ENCODE measurements at regions not wholly inside any gene's neighbourhood (a gene's known extent, or its start where the extent isn't known, plus 50 kb on each side); places are given as distances from the start of the nearest gene placed in this dataset.
A peak's percentile ranks its signal among the peaks of the same experiment; 100 is the strongest.

- Mint-ChIP-seq H3K4me1 (ENCODE audit: low read depth) (no peaks in the 10 kb centered on the region), H3K27ac (no peak overlapping the region), H3K4me3 (no peak overlapping the region), H3K36me3 (ENCODE audit: insufficient read depth in 2 of 2) (no peaks in the 10 kb centered on the region), H3K9me3 (peaks cover 2 to 3% of the 10 kb centered on the region in 2 donors), H3K27me3 (ENCODE audit: low read depth) (no peaks in the 10 kb centered on the region)
- no peak for DNase-seq
- no peak for ATAC-seq (replicated peaks in 1 of 2)
Measured at GRCh38 chr6:19668710-19669109, 168.5 kb upstream of the ID4 start.

- H3K27ac Mint-ChIP-seq = no peak overlapping the region
- no peak overlapping the region for H3K4me3 Mint-ChIP-seq
- H3K9me3 Mint-ChIP-seq = peaks cover 2% of the 10 kb centered on the region in 2 donors
- no peaks in the 10 kb centered on the region for H3K27me3 Mint-ChIP-seq (ENCODE audit: low read depth)
- H3K4me1 Mint-ChIP-seq (ENCODE audit: low read depth) = no peaks in the 10 kb centered on the region
- ATAC-seq (replicated peaks in 1 of 2) = no peak
- no peaks in the 10 kb centered on the region for H3K36me3 Mint-ChIP-seq (ENCODE audit: insufficient read depth in 2 of 2)
- no peak for DNase-seq
Measured at GRCh38 chr6:19669206-19669605, 168.0 kb upstream of the ID4 start.

- H3K4me3 Mint-ChIP-seq = no peak overlapping the region
- no peaks in the 10 kb centered on the region for H3K27me3 Mint-ChIP-seq (ENCODE audit: low read depth)
- ATAC-seq (replicated peaks in 1 of 2) (no peak), DNase-seq (no peak)
- H3K9me3 Mint-ChIP-seq = peaks cover 1 to 3% of the 10 kb centered on the region in 2 donors
- H3K27ac Mint-ChIP-seq = no peak overlapping the region
- H3K4me1 Mint-ChIP-seq (ENCODE audit: low read depth) = no peaks in the 10 kb centered on the region
- H3K36me3 Mint-ChIP-seq (ENCODE audit: insufficient read depth in 2 of 2) = no peaks in the 10 kb centered on the region
Measured at GRCh38 chr6:19682859-19683258, 154.3 kb upstream of the ID4 start.

- Mint-ChIP-seq H3K27me3 (ENCODE audit: low read depth) (peaks cover 9% of the 10 kb centered on the region), H3K4me3 (no peak overlapping the region), H3K36me3 (ENCODE audit: insufficient read depth in 2 of 2) (peaks cover 0 to 2% of the 10 kb centered on the region in 2 donors), H3K4me1 (ENCODE audit: low read depth) (no peaks in the 10 kb centered on the region), H3K9me3 (peaks cover 1 to 3% of the 10 kb centered on the region in 2 donors), H3K27ac (no peak overlapping the region)
- ATAC-seq (replicated peaks in 1 of 2) (no peak), DNase-seq (no peak)
Measured at GRCh38 chr6:19690325-19691075, 146.7 kb upstream of the ID4 start.

- Mint-ChIP-seq H3K9me3 (peaks cover 1 to 3% of the 10 kb centered on the region in 2 donors), H3K36me3 (ENCODE audit: insufficient read depth in 2 of 2) (peaks cover 0 to 2% of the 10 kb centered on the region in 2 donors), H3K4me3 (no peak overlapping the region), H3K4me1 (ENCODE audit: low read depth) (no peaks in the 10 kb centered on the region), H3K27me3 (ENCODE audit: low read depth) (peaks cover 9% of the 10 kb centered on the region), H3K27ac (no peak overlapping the region)
- no peak for ATAC-seq (replicated peaks in 1 of 2)
- DNase-seq = no peak
Measured at GRCh38 chr6:19691465-19692167, 145.6 kb upstream of the ID4 start.

- Mint-ChIP-seq H3K9me3 (no peaks in the 10 kb centered on the region), H3K27me3 (ENCODE audit: low read depth) (peaks cover 9% of the 10 kb centered on the region), H3K4me1 (ENCODE audit: low read depth) (no peaks in the 10 kb centered on the region), H3K4me3 (no peak overlapping the region), H3K27ac (no peak overlapping the region), H3K36me3 (ENCODE audit: insufficient read depth in 2 of 2) (peaks cover 0 to 2% of the 10 kb centered on the region in 2 donors)
- no peak for DNase-seq
- ATAC-seq (replicated peaks in 1 of 2) = no peak
Measured at GRCh38 chr6:19692506-19693298, 144.5 kb upstream of the ID4 start.

- no peak for ATAC-seq (replicated peaks in 1 of 2)
- H3K36me3 Mint-ChIP-seq (ENCODE audit: insufficient read depth in 2 of 2) = no peaks in the 10 kb centered on the region
Measured at GRCh38 chr6:19694697-19695096, 142.5 kb upstream of the ID4 start.

GRCh38 chr6:19697744-19698290 lies 139.4 kb upstream of the ID4 start:
- Mint-ChIP-seq H3K4me3 (no peak overlapping the region), H3K36me3 (ENCODE audit: insufficient read depth in 2 of 2) (no peaks in the 10 kb centered on the region), H3K9me3 (peaks cover 4 to 11% of the 10 kb centered on the region in 2 donors), H3K4me1 (ENCODE audit: low read depth) (no peaks in the 10 kb centered on the region), H3K27me3 (ENCODE audit: low read depth) (no peaks in the 10 kb centered on the region), H3K27ac (no peak overlapping the region)
- ATAC-seq (replicated peaks in 1 of 2) (peak in 1 of 2 donors; percentile 33), DNase-seq (no peak)

More at GRCh38 chr6:19694697-19695096, 142.5 kb upstream of the ID4 start:
- Mint-ChIP-seq H3K4me3 (no peak overlapping the region), H3K27me3 (ENCODE audit: low read depth) (peaks cover 9% of the 10 kb centered on the region), H3K27ac (no peak overlapping the region), H3K4me1 (ENCODE audit: low read depth) (no peaks in the 10 kb centered on the region), H3K9me3 (peaks cover 4 to 7% of the 10 kb centered on the region in 2 donors)
- no peak for DNase-seq

- Mint-ChIP-seq H3K27ac (no peak overlapping the region), H3K4me3 (no peak overlapping the region), H3K4me1 (ENCODE audit: low read depth) (no peaks in the 10 kb centered on the region), H3K27me3 (ENCODE audit: low read depth) (no peaks in the 10 kb centered on the region), H3K9me3 (peaks cover 6 to 11% of the 10 kb centered on the region in 2 donors), H3K36me3 (ENCODE audit: insufficient read depth in 2 of 2) (no peaks in the 10 kb centered on the region)
- no peak for ATAC-seq (replicated peaks in 1 of 2)
- no peak for DNase-seq
Measured at GRCh38 chr6:19699932-19700331, 137.2 kb upstream of the ID4 start.

- Mint-ChIP-seq H3K27me3 (ENCODE audit: low read depth) (no peaks in the 10 kb centered on the region), H3K4me3 (no peak overlapping the region), H3K27ac (no peak overlapping the region), H3K9me3 (peaks cover 1 to 2% of the 10 kb centered on the region in 2 donors), H3K36me3 (ENCODE audit: insufficient read depth in 2 of 2) (no peaks in the 10 kb centered on the region), H3K4me1 (ENCODE audit: low read depth) (no peaks in the 10 kb centered on the region)
- no peak for ATAC-seq (replicated peaks in 1 of 2)
- DNase-seq = no peak
Measured at GRCh38 chr6:19705606-19706005, 131.6 kb upstream of the ID4 start.

- Mint-ChIP-seq H3K36me3 (ENCODE audit: insufficient read depth in 2 of 2) (no peaks in the 10 kb centered on the region), H3K4me3 (no peak overlapping the region), H3K27ac (no peak overlapping the region), H3K4me1 (ENCODE audit: low read depth) (no peaks in the 10 kb centered on the region), H3K9me3 (peaks cover 0 to 1% of the 10 kb centered on the region in 2 donors), H3K27me3 (ENCODE audit: low read depth) (no peaks in the 10 kb centered on the region)
- ATAC-seq (replicated peaks in 1 of 2) (no peak), DNase-seq (no peak)
Measured at GRCh38 chr6:19712012-19712688, 125.0 kb upstream of the ID4 start.

GRCh38 chr6:19712998-19713397 lies 124.2 kb upstream of the ID4 start:
- H3K36me3 Mint-ChIP-seq (ENCODE audit: insufficient read depth in 2 of 2) = no peaks in the 10 kb centered on the region
- DNase-seq = no peak
- no peak for ATAC-seq (replicated peaks in 1 of 2)
- no peaks in the 10 kb centered on the region for H3K27me3 Mint-ChIP-seq (ENCODE audit: low read depth)
- no peaks in the 10 kb centered on the region for H3K4me1 Mint-ChIP-seq (ENCODE audit: low read depth)
- H3K27ac Mint-ChIP-seq = no peak overlapping the region
- no peak overlapping the region for H3K4me3 Mint-ChIP-seq
- H3K9me3 Mint-ChIP-seq = peaks cover 0 to 1% of the 10 kb centered on the region in 2 donors

Data from activated T-cell treated with anti-CD3 and anti-CD28 coated beads, Interleukin-2, amount 50 U/mL, for 72 hours (primary cell).